ENCODE measurements at regions not wholly inside any gene's neighbourhood (a gene's known extent, or its start where the extent isn't known, plus 50 kb on each side); places are given as distances from the start of the nearest gene placed in this dataset.

DNA sequence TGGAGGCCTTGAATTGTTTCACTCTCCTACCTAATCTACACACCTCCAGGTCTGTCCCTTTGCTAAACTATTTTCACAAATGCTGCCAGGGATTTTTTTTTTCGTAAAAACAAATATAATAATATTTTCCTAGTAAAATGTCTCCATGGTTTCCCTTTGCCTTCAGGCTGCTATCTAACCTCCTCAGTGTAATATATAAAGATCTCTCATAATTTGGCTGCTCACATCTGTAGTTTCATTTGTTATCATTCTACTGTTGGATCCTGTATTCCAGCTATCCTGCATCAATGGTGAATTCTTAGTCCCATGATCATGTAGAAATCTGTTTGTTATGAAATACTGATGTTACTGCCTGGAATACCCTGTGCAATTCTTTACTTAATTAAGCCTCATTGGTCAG lies 211.9 kb upstream of the CHRM2 start:
- Mint-ChIP-seq H3K4me1 (ENCODE audit: unreplicated experiment) (peaks cover 63% of the 10 kb centered on the region), H3K27ac (ENCODE audit: unreplicated experiment) (no peak overlapping the region), H3K4me3 (ENCODE audit: unreplicated experiment) (no peak overlapping the region), H3K36me3 (ENCODE audit: unreplicated experiment) (no peaks in the 10 kb centered on the region), H3K27me3 (ENCODE audit: unreplicated experiment) (no peaks in the 10 kb centered on the region), H3K9me3 (ENCODE audit: unreplicated experiment) (peaks cover under 1% of the 10 kb centered on the region)
- DNase-seq (ENCODE audit: extremely low spot score, unreplicated experiment) = no peak
- TF ChIP-seq CTCF (IDR thresholded peaks at IDR 0.05) = no peak

- no peak overlapping the region for H3K4me3 Mint-ChIP-seq (ENCODE audit: unreplicated experiment)
- no peak for TF ChIP-seq CTCF (IDR thresholded peaks at IDR 0.05)
- no peak for DNase-seq (ENCODE audit: extremely low spot score, unreplicated experiment)
- no peaks in the 10 kb centered on the region for H3K27me3 Mint-ChIP-seq (ENCODE audit: unreplicated experiment)
- no peaks in the 10 kb centered on the region for H3K36me3 Mint-ChIP-seq (ENCODE audit: unreplicated experiment)
- H3K4me1 Mint-ChIP-seq (ENCODE audit: unreplicated experiment) = peaks cover 67% of the 10 kb centered on the region
- H3K9me3 Mint-ChIP-seq (ENCODE audit: unreplicated experiment) = peaks cover 5% of the 10 kb centered on the region
- no peak overlapping the region for H3K27ac Mint-ChIP-seq (ENCODE audit: unreplicated experiment)
Observed at GRCh38 chr7:136655414-136655813, 213.0 kb upstream of the CHRM2 start.

DNA sequence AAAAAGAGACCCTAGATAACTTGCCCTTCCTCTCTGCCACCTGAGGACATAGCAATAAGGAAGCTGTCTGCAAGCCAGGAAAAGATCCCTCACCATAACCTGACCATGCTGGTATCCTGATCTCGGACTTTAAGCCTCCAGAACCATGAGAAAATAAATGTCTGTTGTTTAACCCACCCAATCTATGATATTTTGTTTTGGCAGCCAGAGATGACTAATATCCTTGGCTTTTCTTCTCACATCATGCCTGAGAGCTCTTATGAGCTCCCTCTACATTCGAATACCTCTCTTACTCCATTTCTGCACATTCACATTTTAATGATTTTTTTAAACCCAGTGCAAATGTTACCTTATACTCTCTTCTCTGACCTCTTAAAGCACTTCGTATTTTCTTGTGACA lies 214.0 kb upstream of the CHRM2 start:
- no peak for DNase-seq (ENCODE audit: extremely low spot score, unreplicated experiment)
- H3K4me3 Mint-ChIP-seq (ENCODE audit: unreplicated experiment) = no peak overlapping the region

DNA sequence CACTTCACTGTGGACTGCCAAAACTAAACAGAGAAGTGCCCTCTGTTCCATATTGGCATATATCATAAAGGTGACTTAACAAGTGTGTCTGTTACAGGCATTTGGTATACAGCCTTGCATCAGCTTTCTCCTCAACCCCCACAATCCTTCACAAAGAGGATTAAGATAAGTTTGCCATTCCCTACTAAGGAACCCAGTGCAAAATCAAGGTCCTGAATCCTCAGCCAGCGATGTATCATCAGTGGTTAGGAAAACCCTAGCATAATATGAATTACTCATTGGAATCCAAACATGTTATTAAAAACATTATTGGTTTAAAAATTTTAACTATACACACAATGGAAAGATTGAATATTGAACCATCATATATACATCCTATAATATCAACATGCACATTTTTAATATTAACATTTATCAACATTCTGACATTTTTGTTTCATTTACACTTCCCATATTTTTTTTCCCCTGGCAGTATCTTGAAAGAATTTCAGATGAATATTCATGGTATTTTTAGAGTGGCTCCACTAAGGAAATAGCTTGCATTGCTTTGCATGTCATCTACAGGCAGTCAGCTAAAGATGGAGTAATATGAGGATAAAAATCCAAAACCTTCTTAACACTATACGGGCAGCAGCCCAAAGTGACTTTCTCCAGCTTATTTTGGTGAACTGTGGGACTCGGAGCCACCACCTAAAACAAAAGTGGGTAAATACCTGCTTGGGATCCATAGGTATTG lies 215.6 kb upstream of the CHRM2 start:
- H3K27me3 Mint-ChIP-seq (ENCODE audit: unreplicated experiment) = no peaks in the 10 kb centered on the region
- peaks cover 62% of the 10 kb centered on the region for H3K4me1 Mint-ChIP-seq (ENCODE audit: unreplicated experiment)
- H3K27ac Mint-ChIP-seq (ENCODE audit: unreplicated experiment) = peak overlapping the region; percentile 86
- peaks cover 16% of the 10 kb centered on the region for H3K9me3 Mint-ChIP-seq (ENCODE audit: unreplicated experiment)
- no peak for TF ChIP-seq CTCF (IDR thresholded peaks at IDR 0.05)
- no peak overlapping the region for H3K4me3 Mint-ChIP-seq (ENCODE audit: unreplicated experiment)
- no peak for DNase-seq (ENCODE audit: extremely low spot score, unreplicated experiment)
- peaks cover 2% of the 10 kb centered on the region for H3K36me3 Mint-ChIP-seq (ENCODE audit: unreplicated experiment)

More for the DNA sequence above, 214.0 kb upstream of the CHRM2 start:
- Mint-ChIP-seq H3K4me1 (ENCODE audit: unreplicated experiment) (peaks cover 67% of the 10 kb centered on the region), H3K36me3 (ENCODE audit: unreplicated experiment) (no peaks in the 10 kb centered on the region), H3K27me3 (ENCODE audit: unreplicated experiment) (no peaks in the 10 kb centered on the region), H3K9me3 (ENCODE audit: unreplicated experiment) (peaks cover 5% of the 10 kb centered on the region), H3K27ac (ENCODE audit: unreplicated experiment) (peak overlapping the region; percentile 86)
- TF ChIP-seq CTCF (IDR thresholded peaks at IDR 0.05) = no peak

GRCh38 chr7:136640977-136641376 lies 227.5 kb upstream of the CHRM2 start:
- DNase-seq (ENCODE audit: extremely low spot score, unreplicated experiment) = no peak
- Mint-ChIP-seq H3K9me3 (ENCODE audit: unreplicated experiment) (no peaks in the 10 kb centered on the region), H3K27ac (ENCODE audit: unreplicated experiment) (no peak overlapping the region), H3K36me3 (ENCODE audit: unreplicated experiment) (no peaks in the 10 kb centered on the region), H3K4me3 (ENCODE audit: unreplicated experiment) (no peak overlapping the region), H3K27me3 (ENCODE audit: unreplicated experiment) (no peaks in the 10 kb centered on the region), H3K4me1 (ENCODE audit: unreplicated experiment) (peaks cover 7% of the 10 kb centered on the region)
- TF ChIP-seq CTCF (IDR thresholded peaks at IDR 0.05) = no peak

Data from osteocyte (in vitro differentiated cells).